Fibroblast of pulmonary artery (primary cell): ENCODE measurements at regions not wholly inside any gene's neighbourhood (a gene's known extent, or its start where the extent isn't known, plus 50 kb on each side); places are given as distances from the start of the nearest gene placed in this dataset.
"Not testable (repeated sequence)": the region's sequence is repeated elsewhere in the genome, so short reads cannot be mapped to it uniquely, and the experiment has no call there.

ENCODE experiments used
- DNase-seq: peaks from one replicate; pipeline ENCODE4 v3.0.0-alpha.2; 2010; ENCODE audit warnings: low read depth
- H3K4me3 ChIP-seq: replicated peaks from 2 replicates; pipeline ENCODE4 v1.5.1; 2011; ENCODE audit warnings: low read depth, mild to moderate bottlenecking, control low read depth, low read length, moderate library complexity
- TF ChIP-seq, protein P1 (sequence below): IDR thresholded peaks from 2 replicates; pipeline ENCODE4 v1.5.1; 2011; ENCODE audit warnings: mild to moderate bottlenecking, control low read depth, low read length, inconsistent platforms; ENCODE audit errors: missing control alignments

DNA sequence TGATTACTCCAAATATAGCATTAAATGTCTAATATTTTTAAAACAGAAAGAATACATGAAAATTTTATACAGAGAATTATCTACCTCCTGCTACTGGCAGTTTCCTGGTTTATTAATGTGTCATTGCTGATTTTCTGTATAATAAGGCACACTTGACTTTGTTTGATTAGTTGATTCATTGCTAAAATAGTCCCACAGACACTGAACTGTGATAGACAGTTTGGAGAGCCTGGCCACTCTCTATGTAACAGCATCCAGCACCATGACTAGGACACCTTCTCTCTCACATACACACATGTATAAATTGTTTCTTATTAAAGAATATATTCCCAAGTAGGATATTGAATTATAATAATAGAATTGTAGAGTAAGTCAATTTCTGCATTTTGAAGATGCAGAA is 368.5 kb upstream of the SNX7 start:
- TF ChIP-seq, protein P1, sequence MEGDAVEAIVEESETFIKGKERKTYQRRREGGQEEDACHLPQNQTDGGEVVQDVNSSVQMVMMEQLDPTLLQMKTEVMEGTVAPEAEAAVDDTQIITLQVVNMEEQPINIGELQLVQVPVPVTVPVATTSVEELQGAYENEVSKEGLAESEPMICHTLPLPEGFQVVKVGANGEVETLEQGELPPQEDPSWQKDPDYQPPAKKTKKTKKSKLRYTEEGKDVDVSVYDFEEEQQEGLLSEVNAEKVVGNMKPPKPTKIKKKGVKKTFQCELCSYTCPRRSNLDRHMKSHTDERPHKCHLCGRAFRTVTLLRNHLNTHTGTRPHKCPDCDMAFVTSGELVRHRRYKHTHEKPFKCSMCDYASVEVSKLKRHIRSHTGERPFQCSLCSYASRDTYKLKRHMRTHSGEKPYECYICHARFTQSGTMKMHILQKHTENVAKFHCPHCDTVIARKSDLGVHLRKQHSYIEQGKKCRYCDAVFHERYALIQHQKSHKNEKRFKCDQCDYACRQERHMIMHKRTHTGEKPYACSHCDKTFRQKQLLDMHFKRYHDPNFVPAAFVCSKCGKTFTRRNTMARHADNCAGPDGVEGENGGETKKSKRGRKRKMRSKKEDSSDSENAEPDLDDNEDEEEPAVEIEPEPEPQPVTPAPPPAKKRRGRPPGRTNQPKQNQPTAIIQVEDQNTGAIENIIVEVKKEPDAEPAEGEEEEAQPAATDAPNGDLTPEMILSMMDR, result no peak
- no peak overlapping the region for H3K4me3 ChIP-seq
- no peak for DNase-seq

DNA sequence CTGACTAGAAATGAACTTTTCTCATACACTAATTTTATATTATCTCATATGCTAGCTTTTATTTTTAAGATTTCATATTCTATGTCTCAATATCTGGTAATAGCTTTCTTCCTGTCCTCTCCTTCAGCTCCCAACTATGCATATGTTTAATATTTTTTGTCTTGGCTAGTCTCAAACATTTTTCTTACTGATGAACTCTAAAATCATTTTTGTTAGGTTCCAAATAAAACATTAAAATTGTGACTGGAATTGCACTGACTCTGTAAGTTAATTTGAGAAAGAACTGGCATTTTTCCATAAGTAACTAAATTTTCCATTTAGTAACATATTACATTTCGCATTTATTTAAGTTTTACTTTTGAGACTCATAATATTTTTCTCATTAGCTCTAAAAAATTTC is 368.5 kb upstream of the DPYD start:
- H3K4me3 ChIP-seq, result no peak overlapping the region
- TF ChIP-seq, protein P1, result no peak
- no peak for DNase-seq

DNA sequence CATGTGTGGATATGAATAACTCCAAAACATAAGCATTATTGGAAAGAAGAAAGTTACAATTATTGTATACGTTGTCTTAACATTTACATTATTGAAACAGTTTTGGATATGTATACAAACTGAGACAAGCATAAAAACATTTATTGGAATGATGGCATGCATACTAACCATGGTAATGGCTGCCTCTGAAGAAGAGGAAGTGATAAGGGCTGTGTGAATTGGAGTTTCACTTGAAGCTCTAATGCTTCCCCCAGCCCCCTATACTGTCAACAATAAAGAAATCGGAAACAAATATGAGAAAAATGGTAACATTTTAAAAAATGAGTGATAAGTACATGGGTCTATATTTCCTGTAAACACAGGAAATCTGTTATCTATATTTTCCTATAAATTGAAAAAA is 367.7 kb upstream of the DPYD start:
- TF ChIP-seq, protein P1, result no peak
- H3K4me3 ChIP-seq, result no peak overlapping the region
- DNase-seq, result no peak

- H3K4me3 ChIP-seq, result no peak overlapping the region
- DNase-seq, result no peak
Observed at GRCh38 chr1:98287626-98288025, 366.8 kb upstream of the DPYD start.

GRCh38 chr1:98286656-98287055 is 365.8 kb upstream of the DPYD start:
- H3K4me3 ChIP-seq, result no peak overlapping the region
- DNase-seq, result no peak
- TF ChIP-seq, protein P1, result no peak

More at GRCh38 chr1:98287626-98288025, 366.8 kb upstream of the DPYD start:
- TF ChIP-seq, protein P1, result no peak

DNA sequence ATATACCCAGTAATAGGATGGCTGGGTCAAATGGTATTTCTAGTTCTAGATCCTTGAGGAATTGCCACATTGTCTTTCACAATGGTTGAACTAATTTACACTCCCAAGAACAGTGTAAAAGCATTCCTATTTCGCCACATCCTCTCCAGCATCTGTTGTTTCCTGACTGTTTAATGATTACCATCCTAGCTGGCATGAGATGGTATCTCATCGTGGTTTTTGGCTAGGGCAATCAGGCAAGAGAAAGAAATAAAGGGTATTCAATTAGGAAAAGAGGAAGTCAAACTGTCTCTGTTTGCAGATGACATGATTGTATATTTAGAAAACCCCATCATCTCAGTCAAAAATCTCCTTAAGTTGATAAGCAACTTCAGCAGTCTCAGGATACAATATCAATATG is 364.5 kb upstream of the DPYD start:
- not testable (repeated sequence) for DNase-seq

GRCh38 chr1:98280049-98280448 is 359.2 kb upstream of the DPYD start:
- no peak for DNase-seq
- TF ChIP-seq, protein P1, result no peak
- H3K4me3 ChIP-seq, result no peak overlapping the region

More for the DNA sequence above, 364.5 kb upstream of the DPYD start:
- H3K4me3 ChIP-seq, result not testable (repeated sequence)
